HCT116 (cell line): ENCODE measurements at regions not wholly inside any gene's neighbourhood (a gene's known extent, or its start where the extent isn't known, plus 50 kb on each side); places are given as distances from the start of the nearest gene placed in this dataset.

Source experiments
- ATAC-seq: fragments of 200-7000 bp; cut with Tn5 transposase; 2 replicates; pipeline ENCODE4 v1.9.1; 2020; ENCODE audit warnings: mild to moderate bottlenecking, moderate library complexity
- BruUV-seq: library from RNA; stranded (reverse); fragments of 400-500 nt; replicated peaks from 2 replicates; lab custom pipeline; 2021; lab: Mats Ljungman, UMichigan
- CTCF ChIA-PET: fragments of 300-600 bp; sonication (Branson Sonifier 250); formaldehyde crosslinking; loops from one replicate; lab custom pipeline; 2021; ENCODE audit warnings: antibody characterized with exemption; lab: Charles Lee
- POLR2A ChIA-PET: fragments of 300-600, 350-600 bp; sonication (Branson Sonifier 250); formaldehyde crosslinking; loops from one replicate; lab custom pipeline; 2021; ENCODE audit warnings: antibody characterized with exemption; lab: Charles Lee
- RAD21 ChIA-PET, 2 experiments: fragments of 300-600 bp; sonication (Branson Sonifier 250); formaldehyde crosslinking; loops; one replicate each; lab custom pipeline; 2023; ENCODE audit warnings: low total read pairs in 2 of 2; ENCODE audit not compliant: uncharacterized antibody in 2 of 2, unreplicated experiment in 2 of 2, low non-redundant PET in 1 of 2; lab: Charles Lee
- DNase-seq: peaks from one replicate; pipeline ENCODE4 v3.0.0-alpha.2; 2010; ENCODE audit warnings: low read depth, low spot score
- H2AFZ ChIP-seq: fragments of 200-600 bp; shearing (Covaris generic), sonication (generic); 2 replicates; pipeline ENCODE4 v1.6.1; 2017; ENCODE audit warnings: low read depth, mixed run types, mixed read lengths, antibody characterized with exemption, low read length; ENCODE audit not compliant: poor library complexity, severe bottlenecking
- H3K27ac ChIP-seq: 2 replicates; pipeline ENCODE4 v1.5.1; 2012; ENCODE audit warnings: low read depth, low read length
- H3K27me3 ChIP-seq: fragments of 200-600 bp; sonication (generic); 2 replicates; pipeline ENCODE4 v1.6.1; 2016; ENCODE audit warnings: mixed run types, low read length, mixed read lengths; ENCODE audit not compliant: insufficient read depth
- H3K36me3 ChIP-seq, 2 experiments: fragments of 200-500 bp in 1 of 2; fragments of 200-600 bp in 1 of 2; sonication (Bioruptor generic) in 1 of 2; sonication (generic) in 1 of 2; 2 replicates each; pipeline versions ENCODE4 v1.5.1 to v1.6.1; 2014 to 2016; ENCODE audit warnings: low read length in 2 of 2, inconsistent platforms in 1 of 2, mixed read lengths in 1 of 2, mixed run types in 1 of 2; ENCODE audit not compliant: insufficient read depth in 2 of 2, control insufficient read depth in 1 of 2
- H3K4me1 ChIP-seq, 2 experiments: fragments of 200-600 bp in 1 of 2; sonication (generic) in 1 of 2; 2 replicates each; pipeline versions ENCODE4 v1.5.1 to v1.6.1; 2012 to 2017; ENCODE audit warnings: low read length in 2 of 2, inconsistent platforms in 1 of 2, mild to moderate bottlenecking in 1 of 2, mixed read lengths in 1 of 2, mixed run types in 1 of 2, moderate library complexity in 1 of 2; ENCODE audit not compliant: insufficient read depth in 2 of 2, control insufficient read depth in 1 of 2
- H3K4me2 ChIP-seq: fragments of 200-600 bp; sonication (generic); 2 replicates; pipeline ENCODE4 v1.6.1; 2017; ENCODE audit warnings: mixed run types, low read length, mixed read lengths
- H3K4me3 ChIP-seq, 2 experiments: fragments of 200-600 bp in 1 of 2; sonication (generic) in 1 of 2; replicated peaks in 1 of 2; 2 replicates each; pipeline ENCODE4 v1.5.1; 2011 to 2016; ENCODE audit warnings: low read length in 2 of 2, control low read depth in 1 of 2, low read depth in 1 of 2, mild to moderate bottlenecking in 1 of 2, mixed read lengths in 1 of 2, mixed run types in 1 of 2
- H3K79me2 ChIP-seq: fragments of 200-600 bp; sonication (generic); 2 replicates; pipeline ENCODE4 v1.6.1; 2017; ENCODE audit warnings: mild to moderate bottlenecking, mixed run types, low read length, moderate library complexity, mixed read lengths; ENCODE audit not compliant: insufficient read depth
- H3K9ac ChIP-seq: fragments of 200-600 bp; sonication (generic); 2 replicates; pipeline ENCODE4 v1.6.1; 2016; ENCODE audit warnings: low read length, mixed read lengths
- H3K9me2 ChIP-seq: fragments of 200-600 bp; sonication (generic), shearing (Covaris generic); 2 replicates; pipeline ENCODE4 v1.6.1; 2017; ENCODE audit warnings: mixed run types, mild to moderate bottlenecking, moderate library complexity; ENCODE audit not compliant: insufficient read depth
- H3K9me3 ChIP-seq, 2 experiments: fragments of 200-500 bp in 1 of 2; fragments of 200-600 bp in 1 of 2; sonication (Bioruptor generic) in 1 of 2; sonication (generic) in 1 of 2; 2 replicates each; pipeline ENCODE4 v1.6.1; 2014 to 2017; ENCODE audit warnings: low read length in 2 of 2, mixed read lengths in 2 of 2, inconsistent platforms in 1 of 2, low read depth in 1 of 2, mild to moderate bottlenecking in 1 of 2, mixed run types in 1 of 2, moderate library complexity in 1 of 2; ENCODE audit not compliant: control insufficient read depth in 1 of 2, insufficient read depth in 1 of 2
- H4K20me1 ChIP-seq: fragments of 200-600 bp; sonication (generic), shearing (Covaris generic); 2 replicates; pipeline ENCODE4 v1.6.1; 2017; ENCODE audit warnings: mixed run types, mild to moderate bottlenecking, moderate library complexity; ENCODE audit not compliant: insufficient read depth
- ELF1 ChIP-seq: IDR thresholded peaks from 2 replicates; pipeline ENCODE4 v1.6.1; 2012; ENCODE audit warnings: low read depth, borderline replicate concordance
- EZH2phosphoT487 ChIP-seq: fragments of 200-600 bp; IDR thresholded peaks from 2 replicates; pipeline ENCODE4 v1.6.1; 2018; ENCODE audit warnings: antibody characterized with exemption, borderline replicate concordance
- FOSL1 ChIP-seq: IDR thresholded peaks from 2 replicates; pipeline ENCODE4 v1.6.1; 2012; ENCODE audit warnings: low read depth
- JUND ChIP-seq: IDR thresholded peaks from 2 replicates; pipeline ENCODE4 v1.6.1; 2012
- RAD21 ChIP-seq: IDR thresholded peaks from 2 replicates; pipeline ENCODE4 v1.6.1; 2012; ENCODE audit warnings: low read depth, mild to moderate bottlenecking
- SP1 ChIP-seq: IDR thresholded peaks from 2 replicates; pipeline ENCODE4 v1.6.1; 2012; ENCODE audit warnings: low read depth
- ZFX ChIP-seq: fragments of 450-650 bp; IDR thresholded peaks from 2 replicates; pipeline ENCODE4 v1.6.1; 2017
- intact Hi-C: fragments of 100-400 bp; cut with micrococcal nuclease; formaldehyde crosslinking; loops from 2 replicates; pipeline ENCODE4 v1.10.0; 2022
- TF ChIP-seq, protein P1 (sequence below): IDR thresholded peaks from 2 replicates; pipeline ENCODE4 v1.6.1; 2012
- TF ChIP-seq, protein P2 (sequence below), 3 experiments: fragments of 200-600 bp in 1 of 3; sonication (generic) in 1 of 3; IDR thresholded peaks in 2 of 3; conservative IDR thresholded peaks in 1 of 3; 2 replicates each; pipeline ENCODE4 v1.5.1; 2012 to 2017; ENCODE audit warnings: low read depth in 2 of 3, low read length in 2 of 3, antibody characterized with exemption in 1 of 3, borderline replicate concordance in 1 of 3, control low read depth in 1 of 3, mild to moderate bottlenecking in 1 of 3, mixed read lengths in 1 of 3, mixed run types in 1 of 3, moderate library complexity in 1 of 3; ENCODE audit not compliant: insufficient read depth in 1 of 3

DNA sequence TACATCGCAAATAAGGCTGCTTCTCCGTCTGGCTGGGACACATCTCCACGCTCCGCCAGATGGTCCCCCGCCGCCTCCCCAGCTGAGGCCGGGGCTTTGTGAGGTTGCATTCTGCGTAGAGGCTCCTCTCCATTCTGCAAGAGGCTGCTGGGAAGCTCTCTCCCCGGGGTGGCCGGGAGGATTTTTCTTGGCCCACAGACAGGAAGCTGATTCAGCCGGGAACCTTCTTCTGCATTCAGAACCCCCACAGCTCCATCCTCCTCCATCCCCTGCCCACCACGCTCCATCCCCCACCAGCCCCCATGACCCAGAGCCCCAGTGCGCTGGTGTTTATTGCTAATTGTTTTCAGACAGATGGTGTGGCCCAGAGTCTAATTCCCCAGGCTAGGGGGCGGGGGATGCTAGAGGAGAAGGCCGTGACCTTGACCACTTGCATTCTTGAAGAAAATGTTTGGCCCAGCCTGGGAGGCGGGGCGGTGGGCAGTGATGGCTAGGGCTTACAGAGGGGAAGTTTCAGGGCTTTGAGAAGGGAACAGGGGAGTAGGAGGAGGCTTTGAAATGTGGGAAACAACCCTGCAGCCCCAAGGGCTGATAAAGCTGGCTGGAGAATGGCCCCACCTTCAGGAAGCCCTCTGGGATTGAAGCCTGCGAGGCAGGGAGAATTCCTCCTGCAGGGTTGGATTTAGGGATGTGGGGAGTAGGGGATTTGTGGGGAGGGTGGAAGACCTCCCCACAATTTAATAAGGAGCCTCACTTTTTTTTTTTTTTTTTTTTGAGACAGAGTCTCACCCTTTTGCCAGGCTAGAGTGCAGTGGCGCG, 88.5 kb upstream of the NCOR2 start:
- Histone ChIP-seq H3K27ac (no peak overlapping the region), H3K4me2 (no peak overlapping the region), H2AFZ (no peak overlapping the region), H3K4me1 (no peaks in the 10 kb centered on the region; a peak in 1 of 4 replicates), H3K36me3 (no peaks in the 10 kb centered on the region), H3K9me2 (no peaks in the 10 kb centered on the region), H3K79me2 (no peaks in the 10 kb centered on the region), H3K9ac (no peak overlapping the region), H3K27me3 (no peaks in the 10 kb centered on the region), H3K9me3 (no peaks in the 10 kb centered on the region), H4K20me1 (no peaks in the 10 kb centered on the region), H3K4me3 (no peak overlapping the region)
- ChIA-PET CTCF (no interaction called here), RAD21 (no interaction called here), POLR2A (no interaction called here)
- DNase-seq, result no peak
- no peak for ATAC-seq
- TF ChIP-seq, protein P1, sequence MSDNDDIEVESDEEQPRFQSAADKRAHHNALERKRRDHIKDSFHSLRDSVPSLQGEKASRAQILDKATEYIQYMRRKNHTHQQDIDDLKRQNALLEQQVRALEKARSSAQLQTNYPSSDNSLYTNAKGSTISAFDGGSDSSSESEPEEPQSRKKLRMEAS, result no peak
- TF ChIP-seq EZH2phosphoT487, result no peak
- TF ChIP-seq RAD21, result no peak; the same call in 1 of the 2 replicates
- TF ChIP-seq JUND, result no peak
- TF ChIP-seq, protein P2, sequence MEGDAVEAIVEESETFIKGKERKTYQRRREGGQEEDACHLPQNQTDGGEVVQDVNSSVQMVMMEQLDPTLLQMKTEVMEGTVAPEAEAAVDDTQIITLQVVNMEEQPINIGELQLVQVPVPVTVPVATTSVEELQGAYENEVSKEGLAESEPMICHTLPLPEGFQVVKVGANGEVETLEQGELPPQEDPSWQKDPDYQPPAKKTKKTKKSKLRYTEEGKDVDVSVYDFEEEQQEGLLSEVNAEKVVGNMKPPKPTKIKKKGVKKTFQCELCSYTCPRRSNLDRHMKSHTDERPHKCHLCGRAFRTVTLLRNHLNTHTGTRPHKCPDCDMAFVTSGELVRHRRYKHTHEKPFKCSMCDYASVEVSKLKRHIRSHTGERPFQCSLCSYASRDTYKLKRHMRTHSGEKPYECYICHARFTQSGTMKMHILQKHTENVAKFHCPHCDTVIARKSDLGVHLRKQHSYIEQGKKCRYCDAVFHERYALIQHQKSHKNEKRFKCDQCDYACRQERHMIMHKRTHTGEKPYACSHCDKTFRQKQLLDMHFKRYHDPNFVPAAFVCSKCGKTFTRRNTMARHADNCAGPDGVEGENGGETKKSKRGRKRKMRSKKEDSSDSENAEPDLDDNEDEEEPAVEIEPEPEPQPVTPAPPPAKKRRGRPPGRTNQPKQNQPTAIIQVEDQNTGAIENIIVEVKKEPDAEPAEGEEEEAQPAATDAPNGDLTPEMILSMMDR (IDR thresholded peaks at IDR 0.05 in 2 of 3, conservative IDR thresholded peaks at IDR 0.05 in 1 of 3; ENCODE audit: borderline replicate concordance in 1 of 3, insufficient read depth in 1 of 3, low read depth in 2 of 3, low read length in 2 of 3), result no peak
- no peak for TF ChIP-seq SP1
- TF ChIP-seq ZFX, result no peak
- no peak for TF ChIP-seq ELF1
- TF ChIP-seq FOSL1, result no peak
- intact Hi-C loops, result no loop called here
- no TSS peak for BruUV-seq
